ENCODE measurements at regions not wholly inside any gene's neighbourhood (a gene's known extent, or its start where the extent isn't known, plus 50 kb on each side); places are given as distances from the start of the nearest gene placed in this dataset.

- TF ChIP-seq POLR2A (IDR thresholded peaks at IDR 0.05): no peak
- no peak for TF ChIP-seq POLR2AphosphoS5 (IDR thresholded peaks at IDR 0.05)
- TF ChIP-seq EP300 (IDR thresholded peaks at IDR 0.05; ENCODE audit: low read depth): no peak
These were observed 50.4 kb upstream of the FAM3C start for GRCh38 chr7:121446526-121446925.

All from transverse colon (tissue), 3 donors.